ENCODE measurements at regions not wholly inside any gene's neighbourhood (a gene's known extent, or its start where the extent isn't known, plus 50 kb on each side); places are given as distances from the start of the nearest gene placed in this dataset.
"Not testable (repeated sequence)": the region's sequence is repeated elsewhere in the genome, so short reads cannot be mapped to it uniquely, and the experiment has no call there.

GRCh38 chr2:57707794-57708193 lies 338.8 kb upstream of the VRK2 start:
- DNase-seq (ENCODE audit: low read depth): not testable (repeated sequence)

GRCh38 chr2:57711991-57712390 lies 334.6 kb upstream of the VRK2 start:
- no peak for DNase-seq (ENCODE audit: low read depth)

- DNase-seq (ENCODE audit: low read depth): peak; percentile 81
Measured at GRCh38 chr2:57720728-57721627, 325.6 kb upstream of the VRK2 start.

- DNase-seq (ENCODE audit: low read depth): no peak
Measured at GRCh38 chr2:57725337-57725947, 321.2 kb upstream of the VRK2 start.

GRCh38 chr2:57726294-57726693 lies 320.3 kb upstream of the VRK2 start:
- no peak for DNase-seq (ENCODE audit: low read depth)

GRCh38 chr2:57728691-57729090 lies 317.9 kb upstream of the VRK2 start:
- no peak for DNase-seq (ENCODE audit: low read depth)

- DNase-seq (ENCODE audit: low read depth): no peak
Measured at GRCh38 chr2:57733956-57734355, 312.6 kb upstream of the VRK2 start.

- no peak for DNase-seq (ENCODE audit: low read depth)
Measured at GRCh38 chr2:57740891-57741290, 305.7 kb upstream of the VRK2 start.

- no peak for DNase-seq (ENCODE audit: low read depth)
Measured at GRCh38 chr2:57753636-57754035, 293.0 kb upstream of the VRK2 start.

- DNase-seq (ENCODE audit: low read depth): no peak
Measured at GRCh38 chr2:57758686-57759085, 287.9 kb upstream of the VRK2 start.

- no peak for DNase-seq (ENCODE audit: low read depth)
Measured at GRCh38 chr2:57759131-57759530, 287.5 kb upstream of the VRK2 start.

GRCh38 chr2:57759822-57760300 lies 286.7 kb upstream of the VRK2 start:
- DNase-seq (ENCODE audit: low read depth): peak; percentile 78

GRCh38 chr2:57760381-57760801 lies 286.2 kb upstream of the VRK2 start:
- peak; percentile 2 for DNase-seq (ENCODE audit: low read depth)

GRCh38 chr2:57776916-57777315 lies 269.7 kb upstream of the VRK2 start:
- DNase-seq (ENCODE audit: low read depth): no peak

GRCh38 chr2:57782587-57782986 lies 264.0 kb upstream of the VRK2 start:
- DNase-seq (ENCODE audit: low read depth): no peak

GRCh38 chr2:57793310-57793709 lies 253.3 kb upstream of the VRK2 start:
- DNase-seq (ENCODE audit: low read depth): no peak

- DNase-seq (ENCODE audit: low read depth): no peak
Measured at GRCh38 chr2:57796527-57796926, 250.1 kb upstream of the VRK2 start.

- no peak for DNase-seq (ENCODE audit: low read depth)
Measured at GRCh38 chr2:57798346-57798745, 248.3 kb upstream of the VRK2 start.

GRCh38 chr2:57802243-57802642 lies 244.4 kb upstream of the VRK2 start:
- no peak for DNase-seq (ENCODE audit: low read depth)

GRCh38 chr2:57804971-57805370 lies 241.6 kb upstream of the VRK2 start:
- no peak for DNase-seq (ENCODE audit: low read depth)

GRCh38 chr2:57806449-57806968 lies 240.1 kb upstream of the VRK2 start:
- DNase-seq (ENCODE audit: low read depth): no peak

- DNase-seq (ENCODE audit: low read depth): no peak
Measured at GRCh38 chr2:57809230-57809629, 237.4 kb upstream of the VRK2 start.

GRCh38 chr2:57821088-57821487 lies 225.5 kb upstream of the VRK2 start:
- DNase-seq (ENCODE audit: low read depth): no peak

Data from EH (cell line).